Activated CD4-positive, alpha-beta memory T cell treated with anti-CD3 and anti-CD28 coated beads for 36 hours (primary cell): ENCODE measurements at regions not wholly inside any gene's neighbourhood (a gene's known extent, or its start where the extent isn't known, plus 50 kb on each side); places are given as distances from the start of the nearest gene placed in this dataset.

Experiments
- CTCF ChIA-PET: fragments of 350-600 bp; sonication (Branson Sonifier 250); formaldehyde crosslinking; loops from one replicate; lab custom pipeline; 2021; ENCODE audit warnings: antibody characterized with exemption, inconsistent platforms; lab: Charles Lee
- POLR2A ChIA-PET: fragments of 350-600 bp; sonication (Branson Sonifier 250); formaldehyde crosslinking; loops from one replicate; lab custom pipeline; 2021; ENCODE audit warnings: antibody characterized with exemption; lab: Charles Lee
- DNase-seq: peaks from one replicate; pipeline ENCODE4 v3.0.0-alpha.2; 2020
- H3K27ac Mint-ChIP-seq: one replicate; pipeline ENCODE4 v1.8.0; 2021; ENCODE audit warnings: mixed read lengths
- H3K27me3 Mint-ChIP-seq: one replicate; pipeline ENCODE4 v1.8.0; 2021; ENCODE audit warnings: mixed read lengths
- H3K36me3 Mint-ChIP-seq: one replicate; pipeline ENCODE4 v1.8.0; 2021; ENCODE audit warnings: mixed read lengths
- H3K4me1 Mint-ChIP-seq: one replicate; pipeline ENCODE4 v1.8.0; 2021; ENCODE audit warnings: low read depth, mixed read lengths
- H3K4me3 Mint-ChIP-seq: one replicate; pipeline ENCODE4 v1.8.0; 2021; ENCODE audit warnings: mild to moderate bottlenecking, mixed read lengths
- H3K9me3 Mint-ChIP-seq: one replicate; pipeline ENCODE4 v1.8.0; 2021; ENCODE audit warnings: mixed read lengths
- intact Hi-C: fragments of 100-400 bp; cut with micrococcal nuclease; formaldehyde crosslinking; loops from one replicate; pipeline ENCODE4 v1.15.1; 2023

DNA sequence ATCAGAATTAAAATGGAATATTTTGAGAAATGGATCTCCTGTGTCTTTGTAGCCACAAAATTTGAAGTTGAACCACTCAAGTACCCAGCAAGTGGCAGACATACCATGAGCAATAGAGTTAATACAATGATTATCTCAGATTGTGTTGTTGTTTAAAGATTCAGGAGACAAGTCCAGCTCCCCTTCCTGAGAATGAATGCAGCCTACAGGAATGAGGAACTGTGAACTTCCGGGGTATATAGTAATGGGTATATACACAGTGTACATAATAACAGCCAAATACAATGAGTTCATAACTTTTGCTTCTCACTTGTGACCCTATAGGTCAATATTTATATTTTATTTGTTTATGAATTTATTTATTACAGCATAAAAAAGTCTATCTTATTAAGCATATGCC lies 445.0 kb downstream of the SETD4 start:
- Mint-ChIP-seq H3K4me3 (no peak overlapping the region), H3K36me3 (no peaks in the 10 kb centered on the region), H3K4me1 (no peaks in the 10 kb centered on the region), H3K27me3 (peaks cover 12% of the 10 kb centered on the region), H3K9me3 (no peaks in the 10 kb centered on the region), H3K27ac (no peak overlapping the region)
- DNase-seq, result no peak
- ChIA-PET CTCF (interaction anchor here (1.3 kb wide), 2 partner anchors 19 to 923 kb away, joined by 4 to 6 read pairs; no protein-coding TSS in a partner anchor), POLR2A (no interaction called here)
- intact Hi-C loops, result loop anchor here (10.0 kb wide), 2 partner anchors 191 to 871 kb away; no protein-coding TSS in a partner anchor

GRCh38 chr21:35614396-35614921 lies 445.9 kb downstream of the SETD4 start:
- intact Hi-C loops, result loop anchor here (10.0 kb wide), 2 partner anchors 190 to 870 kb away; no protein-coding TSS in a partner anchor
- ChIA-PET POLR2A (no interaction called here), CTCF (no interaction called here)
- H3K27me3 Mint-ChIP-seq, result peaks cover 11% of the 10 kb centered on the region
- H3K9me3 Mint-ChIP-seq, result no peaks in the 10 kb centered on the region
- no peak overlapping the region for H3K27ac Mint-ChIP-seq
- H3K36me3 Mint-ChIP-seq, result no peaks in the 10 kb centered on the region
- H3K4me1 Mint-ChIP-seq, result no peaks in the 10 kb centered on the region
- no peak overlapping the region for H3K4me3 Mint-ChIP-seq
- DNase-seq, result no peak

GRCh38 chr21:35611708-35612132 lies 448.6 kb downstream of the SETD4 start:
- ChIA-PET POLR2A (no interaction called here), CTCF (no interaction called here)
- no peak for DNase-seq
- intact Hi-C loops, result loop anchor here (10.0 kb wide), 2 partner anchors 187 to 867 kb away; no protein-coding TSS in a partner anchor
- peaks cover 8% of the 10 kb centered on the region for H3K27me3 Mint-ChIP-seq
- H3K4me1 Mint-ChIP-seq, result no peaks in the 10 kb centered on the region
- no peak overlapping the region for H3K4me3 Mint-ChIP-seq
- H3K9me3 Mint-ChIP-seq, result peaks cover 3% of the 10 kb centered on the region
- H3K27ac Mint-ChIP-seq, result no peak overlapping the region
- no peaks in the 10 kb centered on the region for H3K36me3 Mint-ChIP-seq

- Mint-ChIP-seq H3K27me3 (peaks cover 10% of the 10 kb centered on the region), H3K4me1 (no peaks in the 10 kb centered on the region), H3K36me3 (no peaks in the 10 kb centered on the region), H3K27ac (no peak overlapping the region), H3K4me3 (no peak overlapping the region), H3K9me3 (peaks cover 3% of the 10 kb centered on the region)
- ChIA-PET CTCF (no interaction called here), POLR2A (no interaction called here)
- DNase-seq, result no peak
- intact Hi-C loops, result no loop called here
Measured at GRCh38 chr21:35609263-35609662, 451.1 kb downstream of the SETD4 start.

DNA sequence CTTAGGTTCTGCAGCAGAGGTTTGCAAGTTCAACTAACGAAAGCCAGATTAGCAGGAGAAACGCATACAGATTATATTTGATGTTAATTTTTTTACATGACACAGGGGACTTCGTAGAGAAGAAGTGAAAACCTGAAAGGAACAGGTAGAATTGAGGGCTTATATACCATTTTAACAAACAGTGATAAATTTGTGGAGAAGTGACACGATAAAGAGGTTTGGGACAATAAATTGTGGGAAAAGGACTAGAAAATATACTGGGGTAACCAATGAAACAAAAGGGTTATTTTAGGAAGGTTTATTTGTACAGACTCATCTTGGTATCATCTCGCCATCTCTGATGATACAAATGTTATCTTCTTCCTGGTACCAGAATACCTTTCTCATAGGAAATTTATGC lies 452.9 kb downstream of the SETD4 start:
- Mint-ChIP-seq H3K4me1 (no peaks in the 10 kb centered on the region), H3K36me3 (no peaks in the 10 kb centered on the region), H3K4me3 (no peak overlapping the region), H3K27ac (no peak overlapping the region), H3K9me3 (peaks cover 3% of the 10 kb centered on the region), H3K27me3 (peaks cover 15% of the 10 kb centered on the region)
- no peak for DNase-seq
- POLR2A ChIA-PET, result no interaction called here
- intact Hi-C loops, result no loop called here
- CTCF ChIA-PET, result no interaction called here

GRCh38 chr21:35606578-35606977 lies 453.7 kb downstream of the SETD4 start:
- POLR2A ChIA-PET, result no interaction called here
- intact Hi-C loops, result no loop called here
- no peaks in the 10 kb centered on the region for H3K4me1 Mint-ChIP-seq

DNA sequence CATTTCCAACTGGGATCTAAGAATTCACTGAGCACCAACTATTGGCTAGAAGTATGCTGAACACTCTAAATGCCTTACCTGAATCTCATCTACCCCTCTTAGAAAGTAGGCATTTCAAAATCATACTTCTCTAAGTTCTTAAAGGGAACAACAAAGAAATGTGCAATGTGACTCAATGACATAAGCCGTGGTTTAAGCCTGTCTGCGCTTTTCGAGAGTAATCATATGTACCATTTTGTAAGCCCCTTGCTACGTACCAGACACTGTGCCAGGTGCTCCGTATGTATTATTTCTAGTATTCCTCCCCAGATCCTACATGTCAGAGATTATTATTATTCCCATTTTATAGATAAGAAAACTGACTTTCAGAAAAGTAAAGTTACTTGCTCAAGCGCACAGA lies 454.2 kb downstream of the SETD4 start:
- DNase-seq, result no peak
- Mint-ChIP-seq H3K36me3 (no peaks in the 10 kb centered on the region), H3K27me3 (peaks cover 13% of the 10 kb centered on the region), H3K4me3 (no peak overlapping the region), H3K4me1 (no peaks in the 10 kb centered on the region), H3K9me3 (peaks cover 3% of the 10 kb centered on the region), H3K27ac (no peak overlapping the region)
- CTCF ChIA-PET, result no interaction called here
- intact Hi-C loops, result no loop called here
- POLR2A ChIA-PET, result no interaction called here

More at GRCh38 chr21:35606578-35606977, 453.7 kb downstream of the SETD4 start:
- DNase-seq, result no peak
- CTCF ChIA-PET, result no interaction called here
- H3K27me3 Mint-ChIP-seq, result peaks cover 14% of the 10 kb centered on the region
- H3K27ac Mint-ChIP-seq, result no peak overlapping the region
- H3K9me3 Mint-ChIP-seq, result peaks cover 3% of the 10 kb centered on the region
- H3K4me3 Mint-ChIP-seq, result no peak overlapping the region
- no peaks in the 10 kb centered on the region for H3K36me3 Mint-ChIP-seq

- H3K36me3 Mint-ChIP-seq, result no peaks in the 10 kb centered on the region
- DNase-seq, result no peak
- H3K27me3 Mint-ChIP-seq, result peaks cover 14% of the 10 kb centered on the region
- H3K4me3 Mint-ChIP-seq, result no peak overlapping the region
- H3K4me1 Mint-ChIP-seq, result no peaks in the 10 kb centered on the region
- ChIA-PET CTCF (no interaction called here), POLR2A (no interaction called here)
- intact Hi-C loops, result no loop called here
- peaks cover 3% of the 10 kb centered on the region for H3K9me3 Mint-ChIP-seq
- H3K27ac Mint-ChIP-seq, result no peak overlapping the region
Measured at GRCh38 chr21:35603494-35603893, 456.8 kb downstream of the SETD4 start.

DNA sequence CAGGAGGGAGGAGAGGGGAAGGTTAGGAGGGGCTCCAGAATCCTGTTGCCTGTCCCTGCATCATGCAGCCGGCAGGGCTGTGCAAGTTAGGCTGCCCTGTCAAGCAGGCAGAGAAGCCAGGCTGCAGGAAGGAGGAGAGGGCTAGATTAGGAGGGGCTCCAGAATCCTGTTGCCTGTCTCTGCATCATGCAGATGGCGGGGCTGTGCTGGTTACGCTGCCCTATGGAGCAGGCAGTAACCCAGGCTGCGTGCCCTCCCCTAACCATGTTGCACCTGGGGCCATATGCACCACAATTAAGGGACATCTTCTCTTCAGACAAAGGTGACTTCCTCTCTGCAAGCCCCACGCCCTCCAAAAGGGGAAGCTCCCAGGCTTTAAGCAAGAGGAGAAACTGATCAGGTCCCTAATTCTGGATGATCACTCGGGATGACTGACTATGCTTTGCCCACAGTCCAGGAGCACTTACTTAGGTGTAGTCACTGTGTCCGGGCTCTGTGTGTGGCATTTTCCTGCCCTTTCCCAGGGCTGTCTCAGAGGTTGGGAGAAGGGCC lies 457.4 kb downstream of the SETD4 start:
- H3K4me1 Mint-ChIP-seq, result no peaks in the 10 kb centered on the region
- peaks cover 3% of the 10 kb centered on the region for H3K9me3 Mint-ChIP-seq
- H3K27me3 Mint-ChIP-seq, result peaks cover 17% of the 10 kb centered on the region
- H3K4me3 Mint-ChIP-seq, result no peak overlapping the region
- no peaks in the 10 kb centered on the region for H3K36me3 Mint-ChIP-seq
- DNase-seq, result no peak
- no peak overlapping the region for H3K27ac Mint-ChIP-seq
- intact Hi-C loops, result no loop called here
- ChIA-PET CTCF (no interaction called here), POLR2A (no interaction called here)

GRCh38 chr21:35601211-35601610 lies 459.1 kb downstream of the SETD4 start:
- CTCF ChIA-PET, result interaction anchor here (0.8 kb wide), 1 partner anchor 42 kb away, joined by 3 read pairs; no protein-coding TSS in a partner anchor

GRCh38 chr21:35599164-35599563 lies 461.2 kb downstream of the SETD4 start:
- ChIA-PET POLR2A (no interaction called here), CTCF (no interaction called here)
- intact Hi-C loops, result no loop called here
- Mint-ChIP-seq H3K9me3 (no peaks in the 10 kb centered on the region), H3K4me1 (no peaks in the 10 kb centered on the region), H3K4me3 (no peak overlapping the region), H3K27me3 (peaks cover 19% of the 10 kb centered on the region), H3K36me3 (no peaks in the 10 kb centered on the region), H3K27ac (no peak overlapping the region)
- DNase-seq, result no peak

More at GRCh38 chr21:35601211-35601610, 459.1 kb downstream of the SETD4 start:
- intact Hi-C loops, result loop anchor here (2.0 kb wide), 1 partner anchor 72 kb away; no protein-coding TSS in a partner anchor
- DNase-seq, result no peak
- Mint-ChIP-seq H3K27ac (no peak overlapping the region), H3K9me3 (no peaks in the 10 kb centered on the region), H3K4me3 (no peak overlapping the region), H3K4me1 (no peaks in the 10 kb centered on the region), H3K27me3 (peaks cover 17% of the 10 kb centered on the region), H3K36me3 (no peaks in the 10 kb centered on the region)
- POLR2A ChIA-PET, result no interaction called here

DNA sequence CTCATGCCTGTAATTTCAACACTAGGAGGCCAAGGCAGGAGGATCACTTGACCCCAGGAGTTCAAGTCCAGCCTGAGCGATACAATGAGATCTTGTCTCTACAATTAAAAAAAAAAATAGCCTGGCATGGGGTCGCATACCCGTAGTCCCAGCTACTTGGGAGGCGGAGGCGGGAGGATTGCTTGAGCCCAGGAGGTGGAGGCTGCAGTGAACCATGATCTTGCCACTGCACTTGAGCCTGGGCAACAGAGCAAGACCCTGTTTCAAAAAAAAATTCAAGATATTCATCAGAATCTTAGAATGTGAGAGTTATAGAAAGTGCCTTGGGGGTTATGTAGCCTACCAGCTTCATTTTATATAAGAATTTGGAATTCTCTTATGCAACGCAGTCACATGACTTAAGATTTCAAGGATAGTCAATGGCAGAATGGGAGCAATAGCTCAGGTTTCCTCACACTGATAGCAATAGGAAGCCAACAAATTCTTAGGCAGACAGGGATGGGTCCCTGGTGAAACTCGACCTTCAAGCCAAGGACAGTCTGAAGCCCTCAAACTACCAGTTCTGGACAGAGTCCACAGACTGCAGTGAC lies 462.5 kb downstream of the SETD4 start:
- intact Hi-C loops, result no loop called here
- H3K27ac Mint-ChIP-seq, result no peak overlapping the region
- no peaks in the 10 kb centered on the region for H3K9me3 Mint-ChIP-seq
- no peaks in the 10 kb centered on the region for H3K4me1 Mint-ChIP-seq
- DNase-seq, result no peak
- no peak overlapping the region for H3K4me3 Mint-ChIP-seq
- ChIA-PET POLR2A (no interaction called here), CTCF (no interaction called here)
- H3K27me3 Mint-ChIP-seq, result peaks cover 16% of the 10 kb centered on the region
- no peaks in the 10 kb centered on the region for H3K36me3 Mint-ChIP-seq
